Sigmoid colon (tissue), 3 donors: ENCODE measurements at regions not wholly inside any gene's neighbourhood (a gene's known extent, or its start where the extent isn't known, plus 50 kb on each side); places are given as distances from the start of the nearest gene placed in this dataset.

ENCODE experiments used
- CTCF ChIP-seq, 4 experiments: fragments of 450-650 bp in 3 of 4; fragments of 200-600 bp in 1 of 4; IDR thresholded peaks; one replicate each; pipeline ENCODE4 v1.5.1; 2016 to 2019; ENCODE audit warnings: antibody characterized with exemption in 4 of 4, mild to moderate bottlenecking in 3 of 4, moderate library complexity in 2 of 4
- POLR2A ChIP-seq, 2 donors: fragments of 450-650 bp; IDR thresholded peaks; one replicate each; pipeline ENCODE4 v1.6.1; 2016; ENCODE audit warnings: antibody characterized with exemption in 2 of 2, mild to moderate bottlenecking in 2 of 2, moderate library complexity in 2 of 2

- TF ChIP-seq CTCF (IDR thresholded peaks at IDR 0.05) (no peak), POLR2A (IDR thresholded peaks at IDR 0.05) (no peak)
Observed at GRCh38 chr1:14010476-14010875, 310.5 kb downstream of the PRDM2 start.
